Activated CD8-positive, alpha-beta memory T cell treated with anti-CD3 and anti-CD28 coated beads, Interleukin-2, amount 50 U/mL, for 48 hours (primary cell): ENCODE measurements at regions not wholly inside any gene's neighbourhood (a gene's known extent, or its start where the extent isn't known, plus 50 kb on each side); places are given as distances from the start of the nearest gene placed in this dataset.
"Not testable (repeated sequence)": the region's sequence is repeated elsewhere in the genome, so short reads cannot be mapped to it uniquely, and the experiment has no call there.

Experiments used
- DNase-seq: peaks from one replicate; pipeline ENCODE4 v3.0.0-alpha.2; 2020

DNA sequence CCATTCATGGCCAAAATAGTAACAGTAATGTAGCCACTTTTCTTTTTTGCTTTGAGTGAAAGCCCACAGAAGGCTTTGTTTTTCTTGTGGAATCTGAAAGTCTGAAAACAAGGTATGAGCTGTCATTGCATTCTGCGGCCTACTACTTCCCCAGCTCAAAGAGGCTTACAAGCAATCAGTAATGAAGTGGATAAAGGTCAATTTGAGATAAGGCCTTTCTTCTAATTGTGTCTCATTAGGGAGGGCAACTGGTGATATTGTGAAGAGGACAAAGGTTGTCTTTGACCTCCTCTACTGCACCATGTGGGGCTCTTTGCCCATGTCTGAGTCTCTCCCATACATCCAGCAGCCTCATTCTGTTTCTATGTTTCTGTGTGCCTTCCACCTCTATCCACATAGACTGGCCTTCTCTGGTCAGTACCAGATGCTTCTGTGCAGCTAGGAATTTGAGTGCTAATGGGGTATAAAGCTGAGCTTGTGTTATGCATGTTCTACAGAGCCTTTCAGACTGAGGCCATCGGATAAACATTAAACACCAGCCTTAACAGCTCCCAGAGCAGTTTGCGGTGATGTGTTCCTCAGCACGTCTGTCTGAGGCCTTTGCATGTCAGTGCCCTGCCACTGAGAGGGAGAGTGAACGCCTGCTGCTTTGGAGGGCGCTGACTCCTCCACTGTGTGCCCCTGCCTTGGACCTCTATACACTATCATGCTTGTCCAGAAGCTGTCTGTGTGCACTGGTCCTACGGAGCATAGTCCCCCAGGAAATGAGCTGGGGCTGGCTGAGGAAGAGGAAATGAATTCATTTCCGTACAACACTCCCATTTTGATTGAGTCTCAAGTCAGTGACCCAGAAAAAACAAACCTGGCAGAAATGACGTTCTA is 80.2 kb downstream of the SH2D1A start:
- no peak for DNase-seq

DNA sequence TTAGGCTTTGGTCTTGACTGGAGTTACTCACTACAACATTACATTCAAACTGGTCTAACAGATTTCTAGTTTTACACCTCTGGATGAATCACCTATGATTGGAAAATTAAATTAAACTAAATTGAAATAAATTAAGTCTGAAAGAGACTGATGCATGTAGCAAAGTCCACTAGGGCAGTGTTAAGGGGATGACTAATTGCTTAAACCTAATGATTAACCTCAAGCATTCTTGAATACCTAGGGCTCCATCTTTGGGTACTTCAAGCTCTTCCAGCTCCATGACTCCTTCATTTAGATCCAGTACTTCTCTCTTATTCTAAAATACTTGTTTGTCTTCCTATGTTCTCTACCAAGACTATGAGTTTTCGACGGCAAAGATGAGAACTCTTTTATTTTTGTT is 86.8 kb downstream of the SH2D1A start:
- DNase-seq = no peak

DNA sequence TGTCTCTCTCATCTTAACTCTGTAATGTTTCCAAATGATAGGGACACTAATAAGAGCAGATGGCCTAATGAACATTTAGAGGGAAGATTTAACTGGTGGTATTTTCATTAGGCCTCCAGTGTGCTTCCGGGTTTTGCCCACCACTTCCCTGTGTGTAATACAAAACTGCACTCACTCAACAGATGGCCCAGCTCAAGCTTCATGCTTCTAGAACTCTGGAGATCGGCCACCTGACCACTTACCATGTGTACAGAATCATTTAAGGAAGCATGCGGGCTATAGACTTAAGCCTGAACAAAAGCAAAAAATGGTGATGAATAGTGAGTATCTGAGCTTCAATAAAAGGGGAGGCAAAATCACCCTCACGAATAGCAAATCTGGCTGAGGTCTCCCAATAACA is 89.3 kb downstream of the SH2D1A start:
- no peak for DNase-seq

DNA sequence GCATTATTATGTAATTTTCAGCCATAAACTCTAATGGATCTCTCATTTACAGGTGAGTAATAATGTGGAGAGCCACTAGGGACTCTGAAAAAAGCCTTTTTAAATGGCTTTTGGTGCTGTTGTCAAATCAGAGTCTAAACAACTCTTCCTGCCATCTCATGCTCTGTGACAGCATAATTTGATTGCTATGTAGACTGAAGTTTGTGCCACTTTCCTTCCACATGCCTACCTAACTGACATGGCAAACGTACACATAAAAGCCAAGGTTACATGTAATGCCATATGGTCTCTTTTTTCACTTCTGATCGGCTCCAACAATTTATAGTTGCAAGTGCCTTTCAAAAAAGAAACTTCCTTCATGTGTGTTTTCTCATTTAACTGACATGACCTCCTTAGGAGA is 94.3 kb downstream of the SH2D1A start:
- no peak for DNase-seq

DNA sequence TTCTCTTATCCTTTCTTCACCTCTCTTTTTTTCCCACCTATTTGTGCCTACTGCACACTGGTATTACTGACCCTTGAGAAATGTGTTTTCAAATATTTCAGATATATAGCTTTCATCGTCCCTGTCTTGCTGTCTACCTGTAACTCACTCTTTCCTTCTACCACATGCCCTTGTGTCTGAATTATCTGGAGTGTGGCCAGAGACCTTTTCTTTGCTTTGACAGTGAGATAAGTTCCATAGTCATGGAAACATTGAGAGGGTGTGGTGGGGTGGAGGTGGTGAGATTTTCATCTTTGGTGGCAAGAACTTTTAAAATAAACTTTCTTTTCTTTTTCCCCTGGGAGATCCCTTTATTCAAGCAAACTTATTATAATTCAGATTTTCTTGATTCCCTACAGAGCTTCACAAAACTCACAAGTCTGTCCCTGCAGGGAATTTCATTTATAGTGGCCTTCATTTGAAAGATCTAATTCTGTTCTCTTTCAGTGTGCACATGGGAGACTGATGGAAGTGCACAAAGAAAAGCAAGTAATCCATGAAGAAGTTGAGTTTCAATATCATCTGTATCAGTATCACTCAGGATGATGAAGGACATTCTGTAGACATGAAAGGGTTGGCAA is 95.7 kb downstream of the SH2D1A start:
- DNase-seq = no peak

DNA sequence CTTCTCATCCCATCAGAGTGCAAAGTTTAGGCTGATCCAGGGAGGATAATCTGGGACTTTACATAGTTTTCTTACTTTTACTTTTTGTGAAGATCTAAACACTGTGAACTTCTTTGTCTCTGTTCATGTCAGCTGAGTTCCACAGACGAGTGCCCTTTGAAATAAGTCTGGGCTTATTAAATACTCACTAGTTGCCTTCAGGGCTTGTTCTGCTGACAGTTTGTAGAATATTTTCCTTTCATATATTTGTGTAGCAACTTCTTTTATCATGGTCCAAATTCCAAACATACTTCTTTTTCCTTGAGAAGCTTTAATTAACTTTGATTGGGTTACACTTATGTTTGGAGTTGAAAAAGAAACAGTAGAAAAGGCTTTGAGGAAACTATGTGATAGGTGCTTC is 109.6 kb downstream of the SH2D1A start:
- DNase-seq = no peak

DNA sequence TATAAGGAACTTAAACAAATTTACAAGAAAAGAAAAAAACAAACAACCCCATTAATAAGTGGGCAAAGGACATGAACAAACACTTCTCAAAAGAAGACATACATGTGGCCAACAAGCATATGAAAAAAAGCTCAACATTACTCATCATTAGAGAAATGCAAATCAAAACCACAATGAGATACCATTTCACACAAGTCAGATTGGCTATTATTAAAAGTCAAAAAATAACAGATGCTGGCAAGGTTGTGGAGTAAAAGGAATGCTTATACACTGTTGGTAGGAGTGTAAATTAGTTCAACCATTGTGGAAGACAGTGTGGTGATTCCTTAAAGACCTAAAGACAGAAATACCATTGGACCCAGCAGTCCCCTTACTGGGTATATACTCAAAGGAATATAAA is 113.5 kb downstream of the SH2D1A start:
- not testable (repeated sequence) for DNase-seq

DNA sequence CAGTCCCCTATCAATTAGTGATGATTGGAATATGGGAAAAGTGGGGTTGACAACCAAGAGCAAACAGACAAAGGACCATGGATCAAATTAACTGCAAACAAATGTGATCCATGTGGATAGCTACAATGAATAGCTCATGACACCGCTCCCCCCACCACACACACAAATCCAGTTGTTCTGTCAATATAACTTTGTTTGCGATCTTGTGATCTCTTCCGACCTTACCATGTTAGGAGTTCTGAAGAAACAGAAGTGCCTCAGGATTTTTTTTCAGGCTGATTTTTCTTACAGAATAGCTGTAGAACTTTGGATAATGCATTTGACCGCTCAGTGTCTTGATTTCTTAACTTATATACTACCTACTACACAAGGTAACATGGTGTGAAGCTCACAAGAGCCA is 116.6 kb downstream of the SH2D1A start:
- DNase-seq = no peak

DNA sequence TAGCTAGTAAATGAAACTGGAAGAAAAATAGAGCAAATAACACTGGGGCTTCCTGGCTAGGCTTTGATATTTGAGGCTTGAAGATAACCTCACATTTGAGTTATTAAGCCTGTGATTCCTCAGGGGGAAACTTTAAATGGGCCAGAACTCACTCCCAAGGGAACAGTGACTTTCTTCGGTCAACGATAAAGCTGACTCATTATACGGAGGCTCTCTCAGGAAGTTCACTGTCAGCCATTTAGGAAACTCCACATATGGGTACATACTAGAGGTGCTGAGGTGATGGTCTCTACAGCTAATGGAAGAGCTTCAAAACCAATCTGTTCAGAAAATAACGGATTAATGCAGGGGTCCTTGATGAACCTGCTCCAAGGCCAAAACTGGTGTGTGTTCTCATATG is 120.8 kb downstream of the SH2D1A start:
- DNase-seq = no peak

DNA sequence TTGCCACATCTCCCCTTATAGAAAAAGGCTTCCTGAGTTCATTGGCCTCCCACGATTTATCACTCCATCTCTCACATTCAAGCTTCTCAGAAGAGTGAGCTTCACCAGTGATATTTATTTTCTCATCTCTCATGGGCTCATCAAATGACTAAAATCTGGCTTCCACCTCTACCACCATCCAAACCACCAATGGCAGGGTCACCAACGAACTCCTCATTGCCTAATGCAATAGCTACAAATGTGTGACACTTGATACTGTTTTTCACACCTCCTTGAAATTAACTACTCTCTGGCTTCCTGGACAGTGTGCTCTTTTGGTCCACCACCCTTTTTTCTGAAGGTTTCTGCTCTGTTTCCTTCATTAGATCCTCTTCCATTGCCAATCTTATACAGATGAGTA is 129.0 kb downstream of the SH2D1A start:
- no peak for DNase-seq

DNA sequence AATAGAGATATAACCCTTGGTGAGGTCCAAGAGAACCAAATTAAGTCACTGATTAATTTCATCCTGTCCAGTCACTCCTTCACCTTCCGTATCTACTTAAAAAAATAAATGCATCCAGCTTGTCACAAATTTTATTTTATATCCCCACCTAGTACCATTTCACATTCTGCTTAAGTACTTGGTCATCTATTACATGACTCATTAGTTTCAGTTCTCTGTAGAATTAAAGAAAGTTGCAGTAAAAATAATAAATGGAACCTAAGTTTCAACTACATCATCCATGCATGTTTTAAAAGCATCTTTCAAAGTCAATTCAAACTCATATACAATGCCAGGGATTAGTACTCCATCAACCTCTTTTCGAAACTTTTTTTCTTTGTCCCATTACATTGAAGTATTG is 130.2 kb downstream of the SH2D1A start:
- DNase-seq = no peak

DNA sequence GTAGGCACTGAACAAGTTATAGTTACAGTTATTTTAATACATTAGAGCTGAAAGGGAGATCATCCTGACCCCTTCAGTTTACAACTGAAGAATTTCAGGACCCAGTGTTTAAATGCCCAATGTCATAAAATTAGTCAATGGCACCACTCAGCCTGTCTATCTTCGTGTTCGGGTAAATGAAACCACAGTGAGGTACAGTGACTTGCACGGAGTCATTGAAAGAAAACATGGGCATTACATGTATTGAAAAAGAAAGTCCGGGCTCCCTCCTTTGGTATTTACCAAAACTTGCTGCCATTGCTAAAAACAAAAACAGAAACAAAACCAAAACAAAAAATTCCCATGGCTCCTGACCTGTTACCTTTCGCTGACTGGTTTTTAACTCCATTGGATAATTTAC is 131.7 kb downstream of the SH2D1A start:
- DNase-seq = no peak

DNA sequence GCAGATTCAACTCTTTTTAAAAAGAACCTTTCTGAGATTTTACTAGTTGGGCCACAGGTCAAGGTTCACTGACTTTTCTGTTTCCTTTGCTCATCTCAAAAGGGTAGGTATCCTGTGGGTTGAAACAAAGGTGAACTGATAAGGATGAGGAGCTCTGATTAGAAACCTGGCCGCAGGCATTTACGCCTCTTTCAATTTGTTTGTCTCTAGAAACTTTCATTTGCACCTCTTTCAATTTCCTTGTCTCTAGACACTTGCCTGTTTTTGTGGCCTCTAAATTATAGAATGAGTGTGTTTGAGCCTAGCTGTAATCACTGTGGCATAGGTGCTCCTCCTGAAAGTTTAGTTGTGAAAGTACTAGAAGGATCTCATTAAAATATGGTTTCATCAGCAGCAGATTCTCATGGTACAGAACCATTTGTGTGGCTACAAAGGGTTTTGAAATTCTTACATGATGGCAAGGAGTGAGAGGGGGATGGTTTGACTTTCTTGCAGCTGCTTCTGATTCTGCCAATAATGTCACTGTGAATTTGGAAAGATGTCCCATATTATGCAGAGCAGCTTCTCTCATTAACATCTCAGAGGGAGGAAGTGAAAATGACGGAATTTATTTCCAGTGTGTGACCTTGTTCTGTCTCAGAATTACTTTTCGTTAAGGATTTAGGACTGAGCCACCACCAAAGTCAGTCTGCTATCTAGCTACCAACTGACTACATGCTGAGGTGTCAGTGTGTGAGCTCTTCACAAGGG is 142.2 kb downstream of the SH2D1A start:
- DNase-seq = no peak

DNA sequence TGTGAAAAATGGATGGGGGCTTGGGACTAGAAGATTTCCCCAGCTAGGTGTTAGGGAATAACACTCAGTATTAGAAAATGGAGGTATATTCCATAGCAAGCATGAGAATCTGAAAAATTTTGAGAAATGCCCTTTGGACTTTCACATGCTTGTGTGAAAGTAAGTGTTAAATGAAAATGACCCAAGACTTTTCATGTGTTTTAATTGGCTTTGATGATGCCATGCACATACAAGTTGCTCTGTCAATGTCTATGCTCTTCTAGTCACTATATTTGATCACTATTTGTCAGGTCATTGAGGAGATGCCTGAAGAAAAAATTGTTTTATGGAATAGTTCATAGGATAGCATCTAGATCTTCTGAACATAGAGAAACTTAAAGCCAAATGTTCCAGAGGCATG is 147.6 kb downstream of the SH2D1A start:
- no peak for DNase-seq

DNA sequence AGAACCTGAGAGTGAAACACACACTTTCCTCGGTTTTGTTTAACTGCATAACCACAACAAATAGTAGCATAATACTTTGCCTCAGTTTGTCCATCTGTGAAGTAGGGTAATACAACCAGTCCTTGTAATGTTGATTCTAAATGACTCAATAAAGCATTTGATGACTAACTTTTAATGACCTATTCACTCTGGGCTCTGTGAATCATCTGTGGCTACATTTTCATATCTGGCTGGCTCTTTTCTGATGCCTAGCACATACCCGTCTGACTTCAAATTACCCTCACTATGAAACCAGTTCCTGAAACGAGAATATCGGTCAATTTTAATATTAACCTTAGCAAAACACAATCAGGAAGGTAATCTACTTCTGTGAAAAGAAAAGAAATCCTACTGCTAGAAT is 151.0 kb downstream of the SH2D1A start:
- no peak for DNase-seq

DNA sequence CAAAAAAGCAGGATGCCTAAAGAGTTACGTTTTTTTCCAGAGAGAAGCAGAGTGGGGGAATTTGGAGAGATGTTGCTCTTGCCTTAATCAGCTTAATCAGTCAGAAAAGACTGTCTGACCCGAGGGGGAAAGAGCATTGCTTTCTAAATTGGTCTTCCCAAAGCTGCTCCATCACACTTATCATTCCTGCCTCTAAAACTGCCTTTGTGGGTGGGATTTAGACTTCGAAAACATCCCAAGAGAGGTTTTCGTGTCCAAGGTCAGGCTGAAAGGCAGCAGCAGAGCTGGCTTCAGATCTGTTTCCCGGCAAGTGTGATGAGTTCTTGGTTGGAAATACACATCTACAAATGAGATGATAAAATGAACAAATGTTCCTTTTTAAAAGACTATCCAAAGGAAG is 155.2 kb downstream of the SH2D1A start:
- DNase-seq = no peak

DNA sequence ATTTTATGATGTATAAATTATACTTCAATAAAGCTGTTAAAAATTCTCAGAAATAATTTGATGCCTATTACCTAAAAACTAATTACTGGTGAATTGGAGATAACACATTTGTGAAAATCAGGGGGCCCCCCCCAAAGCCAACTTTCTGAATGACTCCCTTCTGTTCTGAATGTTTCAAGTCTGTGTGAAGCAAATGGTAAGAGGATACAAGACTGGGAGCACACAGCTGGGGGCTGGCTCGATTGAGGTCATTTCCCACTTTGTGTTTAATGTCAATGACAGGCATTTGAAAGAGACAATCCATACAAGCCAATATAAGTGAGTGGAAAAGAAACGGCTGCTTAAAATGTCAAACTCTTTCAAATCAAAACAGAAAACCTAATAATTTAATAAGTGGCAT is 155.8 kb downstream of the SH2D1A start:
- DNase-seq = no peak

DNA sequence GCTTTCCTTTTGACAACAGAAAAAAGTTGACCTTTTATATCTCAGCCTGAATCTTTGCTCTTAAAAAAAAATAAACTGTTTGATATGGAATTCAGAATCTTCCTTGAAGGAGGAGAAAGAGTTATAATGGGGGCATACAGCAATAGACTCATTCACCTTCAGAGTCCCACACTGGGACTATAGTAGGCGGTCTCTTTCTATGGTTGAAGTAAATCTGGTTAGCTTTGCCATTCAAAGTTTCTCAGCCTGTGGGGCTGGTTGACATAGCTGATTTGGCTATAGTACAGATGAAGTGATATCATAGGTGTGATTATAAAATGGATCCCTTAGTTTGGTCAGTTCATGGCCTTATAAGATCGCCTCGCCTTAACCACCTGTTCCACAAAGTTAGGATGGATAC is 156.2 kb downstream of the SH2D1A start:
- no peak for DNase-seq

DNA sequence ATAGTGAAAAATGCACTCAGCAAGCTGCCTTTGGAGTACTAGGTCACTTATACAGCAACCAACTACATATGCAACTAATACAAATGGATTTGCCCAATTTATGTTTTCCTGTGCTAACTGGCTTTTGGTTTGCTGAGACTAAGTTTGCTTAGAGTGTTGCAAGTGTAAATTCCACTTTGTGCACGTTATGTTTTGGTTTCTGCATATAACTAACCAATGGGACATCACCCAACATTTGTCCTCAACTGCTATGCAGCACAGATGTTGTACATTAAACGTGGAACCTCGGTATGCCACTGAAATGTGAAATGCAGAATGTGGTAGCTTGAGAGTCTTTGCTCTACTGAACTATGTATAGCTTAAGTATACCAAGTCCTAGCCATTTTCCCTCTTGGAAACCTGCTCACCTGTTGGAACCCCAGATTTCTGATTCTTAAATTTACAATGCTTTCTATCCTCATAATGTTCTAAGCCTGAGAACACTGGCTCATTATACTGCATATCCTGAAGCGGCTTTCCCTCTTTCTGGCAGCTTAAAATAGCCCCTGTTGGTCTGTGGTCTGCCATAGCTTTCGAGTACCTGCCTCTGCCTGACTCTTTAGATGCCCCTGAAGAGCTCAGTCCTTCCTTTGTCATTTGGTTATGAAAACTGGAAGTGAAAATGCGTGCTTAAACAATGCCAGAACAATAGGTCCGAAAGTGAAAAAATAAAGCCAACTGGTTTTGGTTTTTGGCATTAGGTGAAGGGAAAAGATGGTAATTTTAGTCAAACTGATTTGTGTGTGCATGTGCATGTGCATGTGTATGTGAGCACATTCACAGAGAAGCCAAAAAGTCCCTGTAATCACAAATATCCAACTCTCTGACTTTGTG is 158.0 kb downstream of the SH2D1A start:
- DNase-seq = no peak

DNA sequence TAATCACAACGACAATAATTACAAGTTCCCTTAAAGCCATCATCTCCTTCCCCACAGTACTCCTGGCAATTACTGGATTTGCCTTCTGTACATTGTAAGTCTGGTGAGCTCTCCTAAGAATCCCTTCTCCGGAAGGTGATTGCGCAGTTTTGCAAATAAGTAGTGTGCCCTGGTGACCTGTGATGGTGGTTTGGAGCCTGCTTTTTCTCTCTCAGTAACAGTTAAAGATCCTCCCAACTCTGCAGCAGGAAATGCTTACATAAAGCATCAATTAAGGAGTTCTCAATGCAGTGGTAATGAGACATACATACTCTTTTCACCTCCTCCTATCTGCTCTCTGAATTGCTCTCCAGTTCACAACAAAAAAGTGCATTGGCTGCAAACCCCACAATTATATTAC is 159.7 kb downstream of the SH2D1A start:
- no peak for DNase-seq

DNA sequence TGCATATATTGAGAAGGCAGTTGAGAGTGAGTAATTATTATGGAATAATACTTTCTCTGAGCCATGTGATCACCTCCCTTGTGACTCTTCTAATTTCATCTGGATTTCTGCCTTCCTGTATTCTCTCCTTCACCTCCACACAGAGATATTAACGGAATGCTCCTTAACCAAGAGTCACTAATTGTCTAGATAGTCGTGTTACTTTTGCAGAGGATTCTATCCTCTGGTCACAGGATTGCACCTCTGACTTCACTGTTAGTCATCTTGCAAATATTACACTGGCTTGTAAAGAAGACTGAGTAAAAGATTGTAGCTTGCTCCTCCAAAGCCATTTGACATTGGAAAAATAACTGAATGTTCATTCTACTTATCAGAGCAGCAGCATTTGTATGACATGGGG is 160.9 kb downstream of the SH2D1A start:
- DNase-seq = no peak

DNA sequence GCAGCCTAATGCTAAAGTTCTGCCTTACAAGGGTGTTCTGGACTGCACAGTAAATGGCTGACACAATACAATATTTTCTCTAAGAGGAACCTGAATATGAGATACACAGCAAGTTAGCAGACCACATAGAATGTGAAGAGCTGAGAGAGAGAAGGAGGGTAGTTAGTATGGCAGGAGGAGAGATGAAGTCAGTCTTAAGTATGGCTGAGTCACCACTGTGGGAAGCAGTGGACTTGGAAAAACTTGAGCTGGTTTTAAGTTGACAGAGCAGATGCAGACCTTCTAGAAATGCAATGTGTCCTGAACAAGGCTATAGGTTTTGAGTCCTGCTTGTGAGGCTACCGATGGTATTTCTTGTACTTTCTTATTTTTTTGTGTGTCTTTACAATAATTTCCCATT is 172.5 kb downstream of the SH2D1A start:
- no peak for DNase-seq

DNA sequence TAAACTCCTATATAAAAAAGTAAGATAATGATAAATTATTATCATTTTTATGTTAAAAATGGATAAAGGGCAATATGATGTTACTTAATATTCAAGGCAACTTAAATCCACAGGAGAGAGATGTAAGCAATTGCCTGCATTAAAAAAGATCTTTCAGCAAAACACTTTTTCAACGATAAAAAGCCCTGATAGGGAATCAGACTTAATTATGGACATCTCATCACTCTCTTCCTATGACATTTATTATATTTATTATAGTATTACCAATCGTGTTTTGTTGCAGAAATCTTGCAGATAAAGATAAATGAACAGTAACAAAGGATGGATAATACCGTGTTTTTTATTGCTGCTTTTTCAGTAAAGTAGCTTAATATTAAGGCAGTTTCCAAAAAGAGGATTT is 178.5 kb downstream of the SH2D1A start:
- DNase-seq = no peak
